OCI-LY7 (cell line): ENCODE measurements at regions not wholly inside any gene's neighbourhood (a gene's known extent, or its start where the extent isn't known, plus 50 kb on each side); places are given as distances from the start of the nearest gene placed in this dataset.

Experiments
- EZH2phosphoT487 ChIP-seq: fragments of 200-600 bp; sonication (generic); IDR thresholded peaks from 2 replicates; pipeline ENCODE4 v1.6.1; 2018; ENCODE audit warnings: low read depth, borderline replicate concordance, mild to moderate bottlenecking, mixed run types, antibody characterized with exemption, low read length, moderate library complexity, mixed read lengths
- TF ChIP-seq, protein P1 (sequence below): fragments of 200-600 bp; sonication (generic); conservative IDR thresholded peaks from 2 replicates; pipeline ENCODE4 v1.5.1; 2014; ENCODE audit warnings: mild to moderate bottlenecking, antibody characterized with exemption, low read length, moderate library complexity, mixed read lengths

DNA sequence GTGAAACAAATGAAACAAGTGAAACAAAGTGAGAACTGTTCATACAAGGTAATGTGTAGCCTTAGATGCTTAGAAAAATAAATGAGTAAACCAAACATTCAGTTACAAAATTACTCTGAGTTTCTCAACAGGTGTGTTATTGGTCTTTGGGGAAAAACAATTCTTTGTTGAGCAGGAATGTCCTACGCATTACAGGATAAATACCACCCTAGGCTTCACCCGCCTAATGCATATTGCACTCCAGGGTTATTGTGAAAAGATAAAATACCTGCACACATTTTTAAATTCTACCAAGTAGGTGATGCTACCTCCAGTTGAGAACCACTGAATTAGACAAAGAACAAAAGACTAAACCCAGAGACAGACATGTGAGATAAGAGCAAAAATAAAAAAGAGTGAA lies 72.2 kb downstream of the ADAMTS1 start:
- no peak for TF ChIP-seq EZH2phosphoT487
- TF ChIP-seq, protein P1, sequence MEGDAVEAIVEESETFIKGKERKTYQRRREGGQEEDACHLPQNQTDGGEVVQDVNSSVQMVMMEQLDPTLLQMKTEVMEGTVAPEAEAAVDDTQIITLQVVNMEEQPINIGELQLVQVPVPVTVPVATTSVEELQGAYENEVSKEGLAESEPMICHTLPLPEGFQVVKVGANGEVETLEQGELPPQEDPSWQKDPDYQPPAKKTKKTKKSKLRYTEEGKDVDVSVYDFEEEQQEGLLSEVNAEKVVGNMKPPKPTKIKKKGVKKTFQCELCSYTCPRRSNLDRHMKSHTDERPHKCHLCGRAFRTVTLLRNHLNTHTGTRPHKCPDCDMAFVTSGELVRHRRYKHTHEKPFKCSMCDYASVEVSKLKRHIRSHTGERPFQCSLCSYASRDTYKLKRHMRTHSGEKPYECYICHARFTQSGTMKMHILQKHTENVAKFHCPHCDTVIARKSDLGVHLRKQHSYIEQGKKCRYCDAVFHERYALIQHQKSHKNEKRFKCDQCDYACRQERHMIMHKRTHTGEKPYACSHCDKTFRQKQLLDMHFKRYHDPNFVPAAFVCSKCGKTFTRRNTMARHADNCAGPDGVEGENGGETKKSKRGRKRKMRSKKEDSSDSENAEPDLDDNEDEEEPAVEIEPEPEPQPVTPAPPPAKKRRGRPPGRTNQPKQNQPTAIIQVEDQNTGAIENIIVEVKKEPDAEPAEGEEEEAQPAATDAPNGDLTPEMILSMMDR: no peak
